GM12864 (cell line): ENCODE measurements at regions not wholly inside any gene's neighbourhood (a gene's known extent, or its start where the extent isn't known, plus 50 kb on each side); places are given as distances from the start of the nearest gene placed in this dataset.

Experiments used
- DNase-seq: peaks from one replicate; pipeline ENCODE4 v3.0.0-alpha.2; 2011; ENCODE audit warnings: low read depth
- H3K4me3 ChIP-seq: 2 replicates; pipeline ENCODE4 v1.5.1; 2011; ENCODE audit warnings: mild to moderate bottlenecking, low read depth, low read length, control low read depth
- CTCF ChIP-seq: IDR thresholded peaks from 2 replicates; pipeline ENCODE4 v1.5.1; 2011; ENCODE audit warnings: low read depth, mild to moderate bottlenecking, moderate library complexity, low read length, control low read depth, inconsistent platforms; ENCODE audit errors: missing control alignments

GRCh38 chr11:45399166-45399565, 113.0 kb upstream of the SYT13 start:
- H3K4me3 ChIP-seq, result no peak overlapping the region
- no peak for TF ChIP-seq CTCF
- no peak for DNase-seq

- H3K4me3 ChIP-seq, result no peak overlapping the region
- no peak for TF ChIP-seq CTCF
- DNase-seq, result no peak
These were observed 112.2 kb upstream of the SYT13 start for GRCh38 chr11:45398325-45398724.

- DNase-seq, result no peak
- no peak for TF ChIP-seq CTCF
These were observed 110.3 kb upstream of the SYT13 start for GRCh38 chr11:45396394-45396793.

GRCh38 chr11:45395947-45396346, 109.8 kb upstream of the SYT13 start:
- DNase-seq, result no peak
- no peak overlapping the region for H3K4me3 ChIP-seq
- TF ChIP-seq CTCF, result no peak

More at GRCh38 chr11:45396394-45396793, 110.3 kb upstream of the SYT13 start:
- H3K4me3 ChIP-seq, result no peak overlapping the region

GRCh38 chr11:45395421-45395820, 109.3 kb upstream of the SYT13 start:
- no peak for DNase-seq
- TF ChIP-seq CTCF, result no peak
- no peak overlapping the region for H3K4me3 ChIP-seq

- no peak for DNase-seq
- no peak for TF ChIP-seq CTCF
- no peak overlapping the region for H3K4me3 ChIP-seq
These were observed 108.3 kb upstream of the SYT13 start for GRCh38 chr11:45394294-45395085.

- no peak for TF ChIP-seq CTCF
- DNase-seq, result no peak
These were observed 107.7 kb upstream of the SYT13 start for GRCh38 chr11:45393826-45394225.

More at GRCh38 chr11:45393826-45394225, 107.7 kb upstream of the SYT13 start:
- H3K4me3 ChIP-seq, result no peak overlapping the region
